Colonic mucosa (tissue), 4 donors: ENCODE measurements at regions not wholly inside any gene's neighbourhood (a gene's known extent, or its start where the extent isn't known, plus 50 kb on each side); places are given as distances from the start of the nearest gene placed in this dataset.

Experiments used
- DNase-seq: peaks from one replicate; pipeline ENCODE4 v3.0.0-alpha.2; 2020
- H3K27ac ChIP-seq: fragments of 200-600 bp; one replicate; pipeline ENCODE4 v1.8.0; 2021
- H3K27me3 ChIP-seq: fragments of 200-600 bp; one replicate; pipeline ENCODE4 v1.8.0; 2021
- H3K36me3 ChIP-seq: fragments of 200-600 bp; one replicate; pipeline ENCODE4 v1.8.0; 2021
- H3K4me1 ChIP-seq: fragments of 200-600 bp; one replicate; pipeline ENCODE4 v1.8.0; 2021; ENCODE audit warnings: mild to moderate bottlenecking
- H3K4me3 ChIP-seq: fragments of 200-600 bp; one replicate; pipeline ENCODE4 v1.8.0; 2021
- H3K9ac ChIP-seq, 2 donors: one replicate each; pipeline ENCODE4 v1.7.0; 2013; ENCODE audit warnings: control low read depth in 2 of 2, low read depth in 2 of 2, low read length in 2 of 2
- H3K9me3 ChIP-seq: fragments of 200-600 bp; one replicate; pipeline ENCODE4 v1.8.0; 2021
- intact Hi-C: fragments of 100-400 bp; cut with DNase I; formaldehyde crosslinking; loops from one replicate; pipeline ENCODE4 v1.14.1; 2022
- TF ChIP-seq, protein P1 (sequence below): fragments of 200-600 bp; IDR thresholded peaks from one replicate; pipeline ENCODE4 v1.8.0; 2022; ENCODE audit warnings: antibody characterized with exemption, mild to moderate bottlenecking
- donor health status: healthy.
- donor health status: DM: no; HTN: no; CAD: no.
- donor health status: DM: no; HTN: no; CAD: no.

DNA sequence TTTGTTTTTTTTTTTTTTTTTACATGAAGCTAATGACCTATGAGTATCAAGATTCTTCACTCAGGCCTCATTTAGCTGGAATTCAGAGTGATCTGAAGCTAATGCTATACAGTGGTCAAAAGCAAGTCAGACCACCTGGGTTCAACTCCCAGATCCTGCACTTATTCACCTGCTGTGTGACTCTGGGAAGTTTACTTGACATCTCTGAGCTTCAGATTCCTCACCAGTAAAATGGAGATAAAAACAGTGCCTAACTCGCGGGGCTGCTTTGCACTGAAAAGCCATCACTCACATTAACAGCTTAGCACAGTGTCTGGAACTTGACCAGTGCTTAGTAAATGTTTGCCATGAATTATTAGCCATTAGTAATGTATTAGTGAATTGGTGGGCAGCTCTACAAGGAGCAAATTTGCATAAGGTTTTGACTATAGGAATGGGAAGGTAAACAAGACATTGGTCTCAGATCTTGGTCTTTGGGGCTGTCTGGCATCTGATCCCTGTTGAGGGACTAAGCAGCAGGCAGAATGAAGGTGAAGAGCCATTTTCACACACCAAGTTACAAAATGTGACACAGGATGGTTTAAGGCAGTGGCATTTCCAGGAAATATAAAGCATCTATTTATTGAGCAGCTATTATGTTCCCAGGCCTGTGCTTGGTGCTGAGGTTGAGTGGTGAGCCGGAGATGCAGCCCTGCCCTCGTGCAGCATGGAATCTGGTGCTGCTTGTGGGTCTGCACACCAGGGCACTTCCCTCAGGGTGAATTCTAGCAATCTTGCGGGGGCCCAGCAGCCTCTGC lies 291.3 kb downstream of the RRAGC start:
- DNase-seq: no peak
- no peaks in the 10 kb centered on the region for H3K27me3 ChIP-seq
- no peaks in the 10 kb centered on the region for H3K9me3 ChIP-seq
- intact Hi-C loops: no loop called here
- no peaks in the 10 kb centered on the region for H3K4me1 ChIP-seq
- H3K9ac ChIP-seq: no peak overlapping the region
- no peaks in the 10 kb centered on the region for H3K36me3 ChIP-seq
- no peak overlapping the region for H3K27ac ChIP-seq
- TF ChIP-seq, protein P1, sequence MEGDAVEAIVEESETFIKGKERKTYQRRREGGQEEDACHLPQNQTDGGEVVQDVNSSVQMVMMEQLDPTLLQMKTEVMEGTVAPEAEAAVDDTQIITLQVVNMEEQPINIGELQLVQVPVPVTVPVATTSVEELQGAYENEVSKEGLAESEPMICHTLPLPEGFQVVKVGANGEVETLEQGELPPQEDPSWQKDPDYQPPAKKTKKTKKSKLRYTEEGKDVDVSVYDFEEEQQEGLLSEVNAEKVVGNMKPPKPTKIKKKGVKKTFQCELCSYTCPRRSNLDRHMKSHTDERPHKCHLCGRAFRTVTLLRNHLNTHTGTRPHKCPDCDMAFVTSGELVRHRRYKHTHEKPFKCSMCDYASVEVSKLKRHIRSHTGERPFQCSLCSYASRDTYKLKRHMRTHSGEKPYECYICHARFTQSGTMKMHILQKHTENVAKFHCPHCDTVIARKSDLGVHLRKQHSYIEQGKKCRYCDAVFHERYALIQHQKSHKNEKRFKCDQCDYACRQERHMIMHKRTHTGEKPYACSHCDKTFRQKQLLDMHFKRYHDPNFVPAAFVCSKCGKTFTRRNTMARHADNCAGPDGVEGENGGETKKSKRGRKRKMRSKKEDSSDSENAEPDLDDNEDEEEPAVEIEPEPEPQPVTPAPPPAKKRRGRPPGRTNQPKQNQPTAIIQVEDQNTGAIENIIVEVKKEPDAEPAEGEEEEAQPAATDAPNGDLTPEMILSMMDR: no peak
- no peak overlapping the region for H3K4me3 ChIP-seq

DNA sequence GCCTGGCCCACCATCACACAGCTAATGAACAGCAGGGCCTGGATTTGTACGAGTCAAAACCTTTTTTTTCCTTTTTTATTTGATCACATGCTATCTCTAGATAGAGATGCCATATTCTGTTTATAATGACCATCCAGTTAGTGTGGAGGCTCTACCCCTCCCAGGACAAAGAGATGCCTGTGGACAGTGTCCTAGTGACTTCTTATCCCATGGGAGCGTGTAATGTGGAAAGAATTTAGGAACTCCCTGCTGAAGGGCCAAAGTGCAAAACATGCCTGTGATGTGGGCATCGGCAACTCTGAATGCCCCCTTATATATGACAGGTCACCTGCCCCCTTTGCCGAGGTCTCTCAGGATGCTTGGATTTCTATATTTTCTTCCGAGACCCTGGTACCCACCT lies 292.2 kb downstream of the RRAGC start:
- Histone ChIP-seq H3K36me3 (no peaks in the 10 kb centered on the region), H3K9me3 (no peaks in the 10 kb centered on the region), H3K27ac (no peak overlapping the region), H3K27me3 (no peaks in the 10 kb centered on the region), H3K9ac (no peak overlapping the region), H3K4me1 (no peaks in the 10 kb centered on the region), H3K4me3 (no peak overlapping the region)
- TF ChIP-seq, protein P1: no peak
- intact Hi-C loops: no loop called here
- no peak for DNase-seq

DNA sequence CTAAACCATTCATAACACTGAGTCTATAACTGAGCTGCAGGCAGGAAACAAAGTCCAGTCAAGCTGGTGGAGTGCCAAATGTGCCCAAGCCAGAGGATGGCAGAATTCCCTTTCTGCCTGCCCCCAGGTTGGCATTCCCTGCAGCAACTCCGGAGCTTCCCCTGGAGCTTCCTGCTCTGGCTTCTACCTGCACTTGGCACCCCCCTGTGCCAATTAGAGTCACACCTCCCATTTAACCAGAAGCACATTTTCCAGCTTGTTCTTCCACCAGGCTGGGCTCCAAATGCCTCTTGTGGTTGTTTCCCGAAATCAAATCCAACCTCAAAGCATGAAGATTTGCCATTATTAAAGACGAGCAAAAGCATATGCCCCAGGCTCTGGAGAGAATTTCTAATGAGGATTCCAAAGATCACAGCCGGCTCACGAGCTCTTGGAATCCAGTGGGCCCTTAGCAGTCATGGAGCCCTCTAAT lies 294.5 kb downstream of the RRAGC start:
- Histone ChIP-seq H3K4me3 (no peak overlapping the region), H3K4me1 (no peaks in the 10 kb centered on the region), H3K9me3 (no peaks in the 10 kb centered on the region), H3K36me3 (no peaks in the 10 kb centered on the region), H3K27me3 (no peaks in the 10 kb centered on the region), H3K27ac (no peak overlapping the region), H3K9ac (no peak overlapping the region)
- no peak for DNase-seq
- intact Hi-C loops: no loop called here
- TF ChIP-seq, protein P1: no peak

DNA sequence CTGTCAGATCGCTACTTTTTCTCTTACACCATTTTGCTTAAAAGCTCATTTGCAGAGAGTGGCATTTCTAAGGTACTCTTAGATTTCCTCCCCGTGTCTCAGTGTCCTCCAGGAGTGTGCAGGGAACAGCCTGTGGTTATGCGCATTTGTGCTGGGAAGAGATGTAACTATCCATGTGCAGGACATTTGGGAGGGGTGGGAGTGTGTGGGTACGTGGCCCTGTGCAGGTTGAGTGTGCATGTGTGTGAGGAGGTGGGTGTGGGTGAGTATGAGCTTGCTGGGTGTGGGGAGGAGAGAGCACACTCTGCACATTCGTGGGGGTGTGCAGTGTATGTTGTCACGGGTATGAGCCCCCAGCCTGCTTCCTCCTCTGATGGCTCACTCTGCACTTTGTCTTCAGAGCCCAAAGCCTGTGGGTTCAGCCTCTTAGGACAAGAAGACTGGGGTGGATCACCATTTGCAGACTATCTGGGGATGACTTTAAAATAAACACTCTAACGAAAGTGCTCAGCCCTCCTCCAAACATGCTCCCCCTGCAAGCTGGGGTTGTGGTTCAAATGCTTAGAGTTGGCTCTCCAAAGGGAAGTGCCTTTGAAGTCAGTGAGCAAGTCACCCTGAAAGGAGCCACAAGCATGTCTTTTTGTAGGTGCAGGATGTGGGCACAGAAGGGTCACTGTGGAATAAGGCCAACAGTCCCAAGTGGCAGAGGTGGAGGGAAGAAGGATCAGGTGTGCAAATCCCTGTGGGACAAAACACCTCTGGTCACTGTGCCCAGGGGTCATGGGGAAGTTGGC lies 295.4 kb downstream of the RRAGC start:
- Histone ChIP-seq H3K9me3 (no peaks in the 10 kb centered on the region), H3K4me3 (no peak overlapping the region), H3K4me1 (no peaks in the 10 kb centered on the region), H3K27me3 (no peaks in the 10 kb centered on the region), H3K36me3 (no peaks in the 10 kb centered on the region), H3K9ac (no peak overlapping the region), H3K27ac (no peak overlapping the region)
- TF ChIP-seq, protein P1: no peak
- intact Hi-C loops: no loop called here
- DNase-seq: no peak

DNA sequence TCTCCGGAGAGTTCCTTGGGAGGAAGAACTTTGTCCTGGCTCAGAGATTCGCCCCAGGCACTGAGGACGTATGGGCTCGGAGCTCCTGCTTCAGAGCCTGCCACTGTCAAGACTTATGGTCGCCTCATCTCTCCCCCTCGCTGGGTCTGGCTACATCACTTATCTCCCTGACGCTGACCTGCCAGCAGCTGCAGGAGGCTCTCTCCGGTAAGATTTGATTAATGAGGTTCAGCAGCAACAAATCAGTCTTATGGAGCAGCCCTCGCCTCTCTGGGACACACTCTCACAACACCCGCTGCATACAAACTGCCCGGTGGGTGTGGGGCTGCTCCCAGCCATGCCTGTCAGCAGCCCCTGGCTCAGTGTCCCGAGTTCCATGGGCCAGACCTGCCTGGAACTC lies 297.8 kb downstream of the RRAGC start:
- no peak overlapping the region for H3K27ac ChIP-seq
- H3K9me3 ChIP-seq: no peaks in the 10 kb centered on the region
- TF ChIP-seq, protein P1: no peak
- no peaks in the 10 kb centered on the region for H3K27me3 ChIP-seq
- H3K4me1 ChIP-seq: no peaks in the 10 kb centered on the region
- intact Hi-C loops: no loop called here
- H3K4me3 ChIP-seq: no peak overlapping the region
- DNase-seq: no peak
- no peaks in the 10 kb centered on the region for H3K36me3 ChIP-seq
- no peak overlapping the region for H3K9ac ChIP-seq
